Peyer's patch (tissue), 4 donors: ENCODE measurements at regions not wholly inside any gene's neighbourhood (a gene's known extent, or its start where the extent isn't known, plus 50 kb on each side); places are given as distances from the start of the nearest gene placed in this dataset.

ENCODE experiments used
- POLR2A ChIP-seq, 2 donors: fragments of 450-650 bp; IDR thresholded peaks; one replicate each; pipeline ENCODE4 v1.5.1; 2017; ENCODE audit warnings: antibody characterized with exemption in 2 of 2, mild to moderate bottlenecking in 2 of 2, moderate library complexity in 2 of 2
- TF ChIP-seq, protein P1 (sequence below), 6 experiments: fragments of 450-650 bp in 4 of 6; fragments of 200-600 bp in 2 of 6; sonication (generic) in 1 of 6; IDR thresholded peaks; one replicate each; pipeline ENCODE4 v1.5.1; 2017 to 2019; ENCODE audit warnings: antibody characterized with exemption in 6 of 6, mild to moderate bottlenecking in 3 of 6, moderate library complexity in 1 of 6

- TF ChIP-seq, protein P1, sequence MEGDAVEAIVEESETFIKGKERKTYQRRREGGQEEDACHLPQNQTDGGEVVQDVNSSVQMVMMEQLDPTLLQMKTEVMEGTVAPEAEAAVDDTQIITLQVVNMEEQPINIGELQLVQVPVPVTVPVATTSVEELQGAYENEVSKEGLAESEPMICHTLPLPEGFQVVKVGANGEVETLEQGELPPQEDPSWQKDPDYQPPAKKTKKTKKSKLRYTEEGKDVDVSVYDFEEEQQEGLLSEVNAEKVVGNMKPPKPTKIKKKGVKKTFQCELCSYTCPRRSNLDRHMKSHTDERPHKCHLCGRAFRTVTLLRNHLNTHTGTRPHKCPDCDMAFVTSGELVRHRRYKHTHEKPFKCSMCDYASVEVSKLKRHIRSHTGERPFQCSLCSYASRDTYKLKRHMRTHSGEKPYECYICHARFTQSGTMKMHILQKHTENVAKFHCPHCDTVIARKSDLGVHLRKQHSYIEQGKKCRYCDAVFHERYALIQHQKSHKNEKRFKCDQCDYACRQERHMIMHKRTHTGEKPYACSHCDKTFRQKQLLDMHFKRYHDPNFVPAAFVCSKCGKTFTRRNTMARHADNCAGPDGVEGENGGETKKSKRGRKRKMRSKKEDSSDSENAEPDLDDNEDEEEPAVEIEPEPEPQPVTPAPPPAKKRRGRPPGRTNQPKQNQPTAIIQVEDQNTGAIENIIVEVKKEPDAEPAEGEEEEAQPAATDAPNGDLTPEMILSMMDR (IDR thresholded peaks at IDR 0.05) = no peak
- no peak for TF ChIP-seq POLR2A (IDR thresholded peaks at IDR 0.05)
Observed at GRCh38 chr9:118631956-118632355, 737.3 kb downstream of the BRINP1 start.
